GM19397 (cell line): ENCODE measurements at regions not wholly inside any gene's neighbourhood (a gene's known extent, or its start where the extent isn't known, plus 50 kb on each side); places are given as distances from the start of the nearest gene placed in this dataset.
"Not testable (repeated sequence)": the region's sequence is repeated elsewhere in the genome, so short reads cannot be mapped to it uniquely, and the experiment has no call there.

Source experiments
- ATAC-seq: cut with Tn5 transposase; IDR thresholded peaks from one replicate; pipeline ENCODE4 v1.9.1; 2021; ENCODE audit warnings: mild to moderate bottlenecking, moderate library complexity; ENCODE audit not compliant: unreplicated experiment

DNA sequence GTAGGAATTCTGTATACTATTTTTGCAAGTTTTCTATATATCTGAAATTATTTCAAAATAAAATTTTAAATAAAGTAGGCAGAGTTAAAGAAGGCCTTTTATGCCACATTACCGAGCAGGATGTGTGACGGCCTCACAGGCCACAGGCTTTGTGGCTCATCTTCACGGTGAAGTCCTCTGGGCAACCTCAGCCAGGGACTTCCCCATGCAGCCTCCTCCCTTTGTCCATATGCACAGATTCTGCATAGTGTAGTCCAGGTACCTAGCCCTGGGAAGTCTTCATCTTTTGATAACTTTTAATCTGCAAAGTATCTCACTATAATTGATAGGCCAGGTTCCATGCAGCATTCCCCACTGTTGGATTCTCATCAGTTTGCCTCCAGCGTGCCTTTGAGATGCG, 62.8 kb downstream of the ARHGAP11B start:
- not testable (repeated sequence) for ATAC-seq

DNA sequence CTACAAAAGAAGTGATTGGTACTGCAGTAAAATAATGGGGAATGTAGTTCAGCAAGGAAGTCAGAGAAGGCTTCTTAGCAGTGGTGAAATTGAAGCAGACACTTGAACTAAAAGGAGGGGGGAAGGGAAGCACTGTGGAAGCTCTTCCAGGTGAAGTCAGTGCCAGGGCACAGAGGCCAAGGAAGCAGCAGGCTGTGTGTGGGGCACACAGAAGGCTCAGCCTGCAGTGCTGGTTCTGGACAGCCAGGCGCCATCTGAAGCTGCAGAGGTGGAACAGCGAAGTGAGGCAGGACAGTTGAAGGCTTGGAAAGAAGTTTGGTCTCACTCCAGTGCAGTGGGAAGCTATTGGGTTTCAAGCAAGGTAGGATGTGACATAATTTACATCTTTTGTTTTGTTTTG, 64.2 kb downstream of the ARHGAP11B start:
- ATAC-seq = not testable (repeated sequence)

DNA sequence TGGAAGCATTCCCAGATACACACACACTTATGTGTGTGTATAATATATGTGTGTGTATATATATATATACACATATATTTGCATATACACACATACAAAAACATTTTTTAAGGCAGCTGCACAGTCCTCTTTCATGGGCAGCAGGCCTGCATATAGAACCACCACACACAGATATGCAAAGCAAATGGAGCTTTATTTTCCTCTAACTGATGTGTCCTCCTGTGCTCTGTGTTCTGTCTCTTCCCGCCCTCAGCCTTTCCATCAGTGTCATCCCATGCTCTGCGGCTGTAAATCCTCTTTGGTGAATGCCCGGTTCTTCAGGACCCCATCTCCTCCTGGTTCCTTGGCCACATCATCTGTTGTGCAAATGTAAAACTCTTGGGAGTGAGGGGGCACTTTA, 69.9 kb downstream of the ARHGAP11B start:
- not testable (repeated sequence) for ATAC-seq

DNA sequence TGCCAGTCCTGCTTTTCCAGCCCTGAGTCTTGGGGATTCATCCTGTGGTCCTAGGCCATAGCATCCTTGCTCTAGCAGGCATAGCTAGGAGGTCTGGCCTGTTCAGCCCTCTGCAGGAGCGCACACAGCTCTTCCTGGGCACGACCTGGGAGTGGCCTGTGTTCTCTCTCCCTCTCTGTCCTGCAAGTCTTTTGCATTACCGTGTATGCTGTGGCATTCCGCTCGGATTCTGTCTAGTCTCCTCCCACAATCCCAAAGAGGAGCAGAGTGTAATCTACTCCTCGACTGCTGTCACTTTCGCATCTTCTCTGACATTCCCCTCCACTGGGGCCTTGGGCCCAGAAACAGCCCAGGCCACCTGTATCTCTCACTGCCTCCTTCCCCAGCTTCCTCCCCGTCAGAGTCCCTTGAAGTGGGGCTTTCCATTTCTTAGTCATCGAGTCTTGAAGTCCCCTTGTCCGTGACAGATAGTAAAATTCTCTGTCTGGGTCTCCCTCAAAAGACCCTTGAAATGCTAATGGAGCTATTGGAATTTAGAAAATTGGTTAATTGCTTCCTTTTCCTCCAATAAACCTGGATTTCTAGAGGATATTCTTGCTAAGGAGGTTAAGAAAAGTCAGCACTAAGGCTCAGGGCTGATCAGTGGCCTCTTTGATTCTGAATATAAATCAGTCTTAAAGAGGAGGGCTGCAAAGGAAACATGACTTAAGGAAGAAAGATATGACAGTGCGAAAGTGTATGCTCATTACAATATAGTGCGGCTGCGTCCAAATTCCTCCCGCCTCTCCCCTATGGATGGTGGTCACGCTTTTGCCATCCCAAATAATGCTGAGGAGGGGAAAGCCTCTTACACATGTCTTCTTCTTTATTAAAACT, 70.7 kb downstream of the ARHGAP11B start:
- peak; percentile 71 for ATAC-seq

DNA sequence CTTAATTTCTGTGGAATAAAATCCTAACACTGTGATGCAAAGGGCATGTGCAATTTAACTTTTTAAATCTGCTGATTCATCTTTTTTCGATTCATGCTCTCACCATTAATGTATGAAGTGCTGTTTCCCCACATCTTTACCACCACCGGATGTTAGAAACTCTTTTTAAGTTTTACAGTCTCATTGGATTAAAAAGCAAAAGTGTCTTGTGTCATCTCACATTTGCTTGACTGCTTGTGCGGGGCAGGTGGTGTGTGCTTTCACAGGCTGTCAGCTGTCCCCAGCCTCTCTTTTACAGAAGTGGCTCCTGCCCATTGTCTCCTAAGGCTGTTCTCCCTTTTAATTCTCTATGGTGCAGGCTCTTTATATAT, 71.4 kb downstream of the ARHGAP11B start:
- peak; percentile 39 for ATAC-seq

DNA sequence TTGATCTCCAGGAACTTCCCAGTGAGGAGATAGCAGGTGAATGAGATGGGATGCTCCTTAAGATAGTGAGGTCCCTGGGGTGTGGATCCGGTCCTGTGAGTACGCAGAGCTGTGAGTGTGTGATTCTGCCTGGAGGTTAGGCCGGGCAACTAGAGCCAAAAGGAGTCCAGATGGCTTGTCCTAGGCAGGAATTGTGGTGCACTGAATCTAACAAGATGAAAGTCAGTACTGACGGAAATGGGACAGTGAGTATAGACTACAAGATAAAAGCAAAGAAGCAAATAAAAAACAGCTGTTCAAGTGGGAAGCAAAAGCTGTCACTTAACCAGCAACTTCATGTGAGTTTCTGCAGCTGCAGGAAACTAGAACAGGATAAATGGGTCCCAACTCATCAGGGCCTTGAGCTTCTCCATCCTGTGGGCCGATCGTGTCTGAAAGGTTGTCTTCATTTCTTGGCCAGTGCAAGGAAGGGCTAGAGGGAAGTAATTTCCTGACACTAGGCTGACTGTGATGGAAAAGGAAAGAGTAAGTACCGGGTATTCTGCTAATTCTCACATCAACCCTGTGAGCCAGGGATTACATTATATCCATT, 74.2 kb downstream of the ARHGAP11B start:
- ATAC-seq = not testable (repeated sequence)

DNA sequence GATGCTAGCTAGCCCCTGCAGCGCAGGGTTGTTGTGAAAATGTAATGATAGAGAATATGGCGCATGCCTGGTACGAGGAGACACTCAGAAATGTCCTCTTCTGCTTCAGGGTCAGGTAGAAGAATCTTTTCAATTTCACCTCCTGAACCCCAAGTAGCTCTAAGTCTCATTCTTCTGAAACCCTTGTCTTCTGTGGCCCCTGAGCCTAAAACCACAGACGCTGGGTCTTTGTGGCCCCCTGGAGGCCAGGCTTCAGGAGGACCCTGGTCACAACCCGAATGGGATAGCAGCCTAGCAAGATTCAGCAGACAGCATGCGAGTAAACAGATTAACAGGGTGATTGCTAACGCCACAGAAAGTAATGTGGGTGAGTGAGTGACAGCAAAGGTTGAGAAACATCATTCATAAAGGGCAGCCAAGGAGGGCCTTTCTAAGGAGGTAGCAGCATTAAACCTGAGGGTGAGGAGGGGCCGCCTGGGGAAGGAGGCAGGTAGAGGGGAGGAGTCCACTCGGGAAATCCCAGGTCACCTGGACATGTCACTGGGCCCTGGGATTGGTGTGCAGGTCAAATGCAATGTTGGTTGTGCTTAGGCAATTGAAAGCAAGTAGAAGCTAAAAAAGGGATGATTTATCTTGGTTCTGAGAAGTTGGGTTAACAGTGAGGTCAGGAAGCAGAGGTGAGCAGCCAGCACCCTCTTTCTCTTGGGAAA, 82.2 kb downstream of the ARHGAP11B start:
- ATAC-seq = not testable (repeated sequence)

DNA sequence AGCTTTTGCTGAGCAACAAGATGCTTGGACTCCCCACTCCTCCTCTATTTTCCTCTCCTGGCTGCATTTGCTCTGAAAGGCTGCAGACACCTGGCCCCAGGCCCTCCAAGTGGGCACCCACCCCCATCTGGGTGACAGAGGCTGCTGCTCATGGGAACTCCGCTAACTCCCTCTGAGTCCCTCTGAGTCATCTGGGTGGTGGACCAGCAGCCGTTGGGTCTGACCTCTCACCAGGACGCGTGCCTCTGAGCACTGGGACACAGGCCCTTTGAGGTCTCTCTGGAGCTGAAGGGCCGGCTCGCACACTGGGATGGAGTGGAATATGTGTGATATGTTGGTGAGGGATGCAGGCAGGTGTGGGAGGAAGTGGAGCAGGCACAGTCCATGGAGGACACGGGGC, 82.9 kb downstream of the ARHGAP11B start:
- not testable (repeated sequence) for ATAC-seq

DNA sequence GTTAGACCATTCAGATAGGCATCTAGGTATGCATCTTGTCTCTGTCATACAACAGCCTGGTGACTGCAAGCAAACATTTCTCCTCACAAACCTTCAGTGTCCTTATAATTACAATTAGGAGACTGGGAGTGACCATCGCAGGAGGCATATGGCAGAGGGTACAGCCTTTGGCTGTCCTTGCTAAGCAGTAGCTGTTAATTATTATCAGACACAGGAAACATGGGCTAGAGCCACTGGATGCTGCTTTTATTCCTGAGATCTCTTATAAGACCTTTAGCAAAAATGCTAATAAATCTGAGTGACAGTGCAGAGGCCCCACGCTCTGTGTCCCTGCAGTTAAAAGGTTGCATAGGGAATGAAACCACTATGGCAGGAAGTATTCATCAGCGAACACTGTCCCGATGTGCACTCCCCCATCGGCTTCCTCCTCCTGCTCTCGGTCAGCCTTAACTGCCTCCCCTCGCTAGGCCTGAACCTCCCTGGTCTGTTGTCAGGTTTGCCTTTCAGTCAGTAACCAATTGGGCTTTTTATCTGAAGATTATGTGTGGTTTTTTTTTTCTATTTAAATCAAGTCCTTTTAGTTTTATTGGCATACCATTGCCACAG, 92.2 kb downstream of the ARHGAP11B start:
- not testable (repeated sequence) for ATAC-seq

DNA sequence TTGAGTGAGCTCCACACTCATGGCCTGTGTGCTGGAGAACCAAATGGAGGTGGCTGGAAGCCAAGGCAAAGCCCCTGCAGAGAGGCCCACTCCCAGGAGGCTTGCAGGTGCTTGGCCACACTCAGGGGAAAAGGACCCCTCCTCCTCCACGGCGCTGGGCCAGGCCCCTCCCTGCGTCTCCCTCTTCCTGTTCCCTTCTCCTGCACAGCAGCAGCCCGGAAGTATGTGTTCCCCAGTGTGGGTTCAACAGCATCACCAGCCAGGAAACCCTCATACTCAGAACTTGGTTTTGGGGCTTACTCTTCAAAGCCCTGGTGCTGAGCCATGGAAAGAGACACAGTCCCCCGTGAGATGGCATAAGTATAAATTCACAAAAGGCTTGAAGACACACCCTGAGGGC, 93.4 kb downstream of the ARHGAP11B start:
- ATAC-seq = not testable (repeated sequence)

DNA sequence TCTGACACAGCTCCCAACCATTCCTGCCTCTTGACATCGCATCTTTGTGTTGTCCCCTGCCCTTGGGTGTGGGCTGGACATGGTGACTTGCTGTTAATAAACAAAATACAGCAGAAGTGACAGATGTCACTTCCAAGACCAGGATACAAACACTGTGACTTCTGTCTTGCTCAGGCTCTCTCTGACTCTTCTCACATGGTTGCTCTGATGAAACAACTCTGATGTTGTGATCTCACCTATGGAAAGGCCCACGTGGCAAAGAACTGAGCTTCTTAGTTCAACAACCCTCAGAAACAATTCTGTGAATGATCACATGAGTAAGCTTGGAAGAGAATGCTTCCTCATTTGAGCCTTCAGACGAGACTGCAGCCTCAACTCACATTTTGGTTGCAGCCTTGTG, 94.9 kb downstream of the ARHGAP11B start:
- ATAC-seq = not testable (repeated sequence)

DNA sequence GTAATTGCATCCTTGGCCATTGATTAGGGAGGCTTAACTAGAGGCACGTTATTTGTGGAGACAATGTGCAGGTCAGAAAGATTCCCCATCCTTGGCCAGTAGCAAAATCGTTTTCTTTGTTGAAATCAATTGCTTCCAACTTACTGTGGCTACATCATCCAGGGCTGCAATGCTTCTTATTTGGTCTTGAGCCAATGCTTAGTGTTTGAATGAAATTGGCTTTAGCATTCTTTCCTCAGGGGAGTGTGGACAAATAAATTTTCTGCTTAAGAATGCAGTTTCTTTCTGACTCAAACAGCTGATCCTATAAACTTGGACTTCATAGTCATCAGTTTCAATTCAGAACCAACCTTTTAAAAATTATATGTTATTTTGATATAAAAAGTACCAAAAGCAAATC, 95.6 kb downstream of the ARHGAP11B start:
- not testable (repeated sequence) for ATAC-seq

DNA sequence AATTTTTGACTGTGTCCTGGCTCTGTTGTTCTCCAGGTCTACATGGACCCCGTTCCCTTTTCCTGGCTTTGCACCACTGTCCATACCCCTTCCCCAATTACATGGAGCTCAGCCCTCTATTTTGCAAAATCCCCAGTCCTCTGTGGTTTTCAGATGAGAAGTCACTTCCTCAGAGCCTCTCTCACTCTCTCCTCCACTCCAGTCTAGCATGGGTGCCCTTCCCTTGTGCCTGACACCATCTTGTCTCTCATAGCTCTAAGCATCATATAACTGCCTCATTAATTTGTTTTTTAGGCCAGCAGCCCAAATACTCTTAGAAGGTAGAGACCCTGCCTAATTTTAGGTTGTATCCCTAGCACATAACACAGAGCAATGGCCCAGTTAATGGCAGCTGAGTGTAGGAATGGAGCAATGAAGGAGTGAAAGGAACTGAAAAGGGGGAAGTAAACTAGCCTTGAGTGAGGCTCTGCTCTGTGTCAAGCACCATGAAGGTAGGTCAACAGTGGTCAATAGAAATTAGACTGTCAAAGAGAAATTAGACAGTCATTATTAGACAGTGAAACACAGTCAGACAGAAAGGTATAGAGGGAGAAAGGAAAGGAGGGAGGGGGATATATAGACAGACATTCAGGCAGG, 97.7 kb downstream of the ARHGAP11B start:
- not testable (repeated sequence) for ATAC-seq

DNA sequence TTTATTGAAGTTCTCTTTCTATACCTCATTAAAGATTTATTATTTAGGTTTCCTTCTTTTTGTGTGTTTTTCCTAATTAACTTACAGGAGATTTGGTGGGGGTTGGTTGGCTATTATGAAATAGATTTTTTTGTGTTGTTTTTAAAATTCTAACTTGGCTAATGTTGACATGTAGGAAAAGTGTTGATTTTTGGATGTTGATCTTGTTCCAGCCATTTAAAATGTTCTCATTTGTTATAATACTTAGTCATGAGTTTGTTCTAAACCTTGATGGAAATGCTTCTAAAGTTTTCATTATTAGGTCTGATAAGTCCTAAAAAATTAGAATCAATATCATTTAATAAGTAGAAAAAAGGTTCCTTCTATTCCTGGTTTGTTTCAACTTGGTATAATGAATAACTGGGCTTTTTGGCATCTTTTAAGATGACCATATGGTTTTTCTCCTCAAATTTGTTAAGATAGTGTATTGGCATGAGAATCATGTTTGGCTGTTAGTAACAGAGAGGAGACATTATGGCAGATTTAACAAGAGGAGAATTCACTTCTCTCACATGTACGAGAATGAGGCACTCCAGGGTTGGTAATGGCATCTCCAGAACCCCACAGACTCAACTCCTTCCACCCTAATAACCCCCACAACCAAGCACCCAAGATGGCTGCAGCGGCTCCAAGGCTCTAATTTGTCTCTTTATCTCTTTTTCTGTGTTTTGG, 104.1 kb downstream of the ARHGAP11B start:
- not testable (repeated sequence) for ATAC-seq

DNA sequence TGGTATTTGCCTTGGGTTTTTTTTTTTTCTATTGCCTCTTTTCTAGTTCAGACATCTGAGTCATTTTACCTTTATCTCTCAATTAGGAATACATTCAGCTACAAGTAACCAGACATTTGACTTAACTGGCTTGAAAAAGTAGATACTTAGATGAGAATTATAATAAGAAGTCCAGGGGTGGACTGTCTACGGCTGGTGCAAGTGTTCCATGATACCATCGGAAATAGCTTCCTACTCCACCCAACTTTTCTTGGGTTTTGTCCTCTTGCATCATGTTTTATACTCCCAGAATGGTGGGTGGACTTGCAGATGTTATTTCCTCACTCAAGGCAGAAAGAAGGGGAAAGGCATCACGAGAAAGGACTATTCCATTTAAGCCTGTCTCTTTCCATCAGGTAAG, 104.7 kb downstream of the ARHGAP11B start:
- not testable (repeated sequence) for ATAC-seq

DNA sequence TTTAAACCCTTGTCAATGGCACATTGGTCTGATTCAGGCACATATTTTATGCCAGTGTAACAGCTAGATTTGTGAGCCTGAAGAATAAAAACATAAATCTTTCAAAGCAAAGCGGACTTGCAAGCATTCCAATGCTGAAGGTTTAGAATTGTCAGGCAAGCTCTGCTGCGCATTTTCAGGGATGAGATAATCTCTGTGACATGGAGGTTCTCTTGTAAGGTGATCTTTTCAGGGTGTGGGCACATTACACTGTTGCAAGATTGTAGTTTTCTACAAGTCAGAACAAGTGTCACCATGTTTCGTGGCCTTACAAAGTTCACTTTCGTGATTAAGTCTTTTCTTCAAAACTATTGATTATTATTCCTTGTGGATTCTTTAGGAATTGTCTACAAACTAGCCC, 106.2 kb downstream of the ARHGAP11B start:
- not testable (repeated sequence) for ATAC-seq

DNA sequence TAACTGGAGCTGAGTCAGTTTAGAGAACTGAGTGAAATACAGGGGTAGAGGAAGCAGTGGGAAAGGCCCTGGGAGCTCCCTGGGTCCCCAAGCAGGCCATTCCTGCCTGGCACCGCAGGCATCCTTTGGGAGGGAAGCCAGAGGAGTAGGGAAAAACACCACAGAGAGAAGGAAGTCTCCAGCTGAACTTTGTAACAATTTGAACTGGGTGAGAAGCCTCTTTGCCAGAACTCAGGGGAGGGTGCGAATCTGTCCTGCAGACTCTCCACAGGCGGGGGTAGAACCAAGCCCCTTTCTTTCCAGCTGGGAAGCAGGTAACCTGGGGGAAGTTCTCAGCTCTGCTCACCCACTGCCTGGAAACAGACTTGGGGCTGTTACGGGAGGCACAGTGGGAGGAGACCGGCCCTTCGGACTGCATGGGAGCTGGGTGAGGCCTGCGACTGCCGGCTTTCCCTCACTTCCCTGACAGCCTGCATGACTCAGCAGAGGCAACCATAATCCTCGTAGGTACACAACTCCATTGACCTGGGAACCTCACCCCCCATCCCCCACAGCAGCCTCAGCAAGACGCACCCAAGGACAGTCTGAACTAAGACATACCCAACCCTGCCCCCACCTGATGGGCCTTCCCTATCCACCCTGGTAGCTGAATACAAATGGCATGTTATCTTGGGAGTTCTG, 110.1 kb downstream of the ARHGAP11B start:
- ATAC-seq = not testable (repeated sequence)

DNA sequence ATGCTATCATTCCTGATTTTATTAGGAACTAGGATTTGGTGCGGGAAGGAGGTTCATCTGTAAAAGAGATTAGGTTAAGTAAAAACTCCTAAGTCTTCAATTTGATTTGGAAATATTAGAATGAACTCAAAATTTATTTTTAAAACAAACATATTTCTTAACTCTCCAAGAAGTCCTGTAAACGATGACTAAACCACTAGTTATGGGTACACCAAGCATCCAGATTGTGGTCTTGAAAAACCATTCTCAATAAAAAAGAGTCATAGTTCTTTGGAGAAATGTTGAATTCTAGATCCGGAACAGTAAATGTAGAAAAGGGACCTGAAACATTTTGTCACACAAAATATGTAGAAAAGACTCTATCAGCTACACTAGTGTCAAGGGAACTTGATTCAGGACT, 116.9 kb downstream of the ARHGAP11B start:
- not testable (repeated sequence) for ATAC-seq

DNA sequence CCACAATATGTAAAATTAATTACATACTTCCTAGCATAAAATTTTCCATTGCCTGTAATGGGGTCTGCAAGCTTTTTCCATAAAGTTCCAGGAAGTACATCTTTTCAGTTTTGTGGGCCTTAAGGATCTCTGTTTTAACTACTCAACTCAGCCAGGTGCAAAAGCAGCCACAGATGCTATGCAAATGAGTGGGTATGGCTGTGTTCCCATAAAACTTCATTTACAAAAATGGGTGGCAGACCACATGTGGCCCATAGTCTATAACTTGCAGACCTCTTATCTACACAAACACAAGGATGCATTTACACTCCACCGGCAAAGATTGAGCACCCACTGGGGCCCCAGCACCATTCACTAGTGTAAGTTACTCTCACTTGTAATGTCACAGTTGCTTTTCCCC, 123.1 kb downstream of the ARHGAP11B start:
- not testable (repeated sequence) for ATAC-seq
